Globus pallidus (tissue), 1 donor: ENCODE measurements at regions not wholly inside any gene's neighbourhood (a gene's known extent, or its start where the extent isn't known, plus 50 kb on each side); places are given as distances from the start of the nearest gene placed in this dataset.

ENCODE experiments used
- DNase-seq: peaks from one replicate; pipeline ENCODE4 v3.0.0-alpha.2; 2015; ENCODE audit warnings: low spot score

DNA sequence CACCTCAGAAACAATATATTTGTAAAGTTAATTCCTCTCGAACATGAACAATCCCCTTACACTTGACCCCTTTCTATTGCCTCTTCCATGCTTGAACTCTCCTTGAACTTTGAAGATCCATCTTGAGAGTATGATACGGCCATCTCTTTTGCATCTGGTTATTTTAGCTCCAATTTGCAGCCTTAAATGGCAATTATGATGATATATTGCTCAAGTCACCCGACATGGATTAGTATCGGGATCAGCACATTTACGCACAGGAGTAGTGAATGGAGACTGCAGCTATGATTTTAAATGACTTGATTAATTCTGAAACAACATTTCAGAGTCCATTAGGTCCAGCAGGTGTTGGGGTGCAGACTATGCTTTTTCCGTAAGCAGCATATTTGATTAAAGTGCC is 143.8 kb upstream of the PAQR3 start:
- no peak for DNase-seq

DNA sequence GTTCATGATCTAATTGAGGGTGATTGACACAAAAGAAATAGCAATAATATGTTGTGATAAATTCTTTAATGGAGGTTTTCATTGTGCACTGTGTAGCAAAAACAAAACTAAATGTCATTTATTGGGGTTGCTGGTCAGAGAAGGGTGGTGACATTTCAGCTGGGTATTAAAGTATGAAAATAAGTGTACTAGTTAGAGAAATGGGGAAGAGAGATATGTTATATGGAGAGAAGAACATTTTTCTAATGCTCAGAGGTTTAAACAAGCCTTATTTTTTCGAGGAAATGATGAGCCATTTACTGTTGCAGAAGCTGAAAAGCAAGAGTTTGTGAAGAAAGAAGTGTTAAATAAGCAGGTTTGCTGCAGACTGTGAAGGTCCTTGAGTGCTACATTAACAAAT is 142.7 kb upstream of the PAQR3 start:
- DNase-seq = no peak

DNA sequence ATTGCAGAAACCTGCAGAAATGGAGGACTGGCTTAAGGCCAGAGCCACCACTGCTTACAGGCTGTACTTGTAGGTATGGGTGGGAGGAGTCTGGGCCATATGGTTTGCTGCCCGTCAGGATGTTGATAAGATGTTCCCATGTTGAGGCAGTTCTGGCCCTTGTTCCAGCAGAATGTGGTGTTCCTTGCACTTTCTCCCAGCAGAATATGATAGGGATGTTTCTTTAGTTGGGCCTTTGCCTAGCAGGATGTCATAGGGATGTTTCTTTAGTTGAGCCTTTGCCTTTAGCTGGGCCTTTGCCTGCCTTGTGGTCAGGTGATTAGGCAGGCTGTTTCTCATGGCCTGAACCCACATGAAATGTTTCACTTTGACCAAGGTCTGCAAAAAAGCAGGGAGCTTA is 139.1 kb upstream of the PAQR3 start:
- no peak for DNase-seq

DNA sequence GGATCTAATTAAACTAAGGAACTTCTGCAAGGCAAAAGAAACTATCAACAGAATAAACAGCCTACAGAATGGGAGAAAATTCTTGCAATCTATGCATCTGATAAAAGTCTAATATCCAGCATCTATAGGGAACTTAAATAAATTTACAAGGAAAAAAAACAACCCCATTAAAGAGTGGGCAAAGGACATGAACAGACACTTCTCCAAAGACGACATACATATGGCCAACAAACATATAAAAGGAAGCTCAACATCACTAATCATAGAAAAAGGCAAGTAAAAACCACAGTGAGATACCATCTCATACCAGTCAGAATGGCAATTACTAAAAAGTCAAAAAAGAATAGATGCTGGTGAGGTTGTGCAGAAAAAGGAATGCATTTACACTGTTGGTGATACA is 134.8 kb upstream of the PAQR3 start:
- no peak for DNase-seq

DNA sequence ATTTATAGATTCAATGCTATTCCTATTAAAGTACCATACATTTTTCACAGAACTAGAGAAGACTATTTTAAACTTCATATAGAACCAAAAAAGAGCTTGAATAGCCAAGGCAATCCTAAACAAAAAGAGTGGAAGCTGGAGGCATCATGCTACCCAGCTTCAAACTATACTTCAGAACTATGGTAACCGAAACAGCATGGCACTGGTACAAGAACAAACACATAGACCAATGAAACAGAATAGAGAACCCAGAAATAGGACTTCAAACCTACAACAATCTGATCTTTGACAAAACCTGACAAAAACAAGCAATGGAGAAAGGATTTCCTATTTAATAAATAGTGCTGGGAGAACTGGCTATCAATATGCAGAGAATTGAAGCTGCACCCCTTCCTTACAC is 134.2 kb upstream of the PAQR3 start:
- DNase-seq = no peak

DNA sequence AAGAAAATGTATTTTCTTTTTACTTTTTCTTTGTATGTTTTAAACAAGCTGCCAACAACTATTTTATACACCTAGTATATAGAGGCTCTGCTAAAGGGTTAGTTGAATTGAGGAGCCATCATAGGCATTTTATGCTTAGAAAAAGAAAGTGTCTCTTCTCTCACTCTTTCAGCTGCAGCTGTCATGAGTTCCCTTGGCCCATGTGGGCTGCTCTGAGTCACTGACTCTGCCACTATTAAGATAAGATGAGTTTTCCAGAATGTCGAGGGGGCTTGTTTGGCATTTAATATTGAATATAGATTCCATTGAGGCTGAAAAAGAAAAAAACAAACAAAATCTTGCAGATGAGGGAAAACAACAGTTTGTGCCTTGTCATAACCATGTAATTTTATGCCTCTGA is 126.0 kb upstream of the PAQR3 start:
- DNase-seq = no peak

DNA sequence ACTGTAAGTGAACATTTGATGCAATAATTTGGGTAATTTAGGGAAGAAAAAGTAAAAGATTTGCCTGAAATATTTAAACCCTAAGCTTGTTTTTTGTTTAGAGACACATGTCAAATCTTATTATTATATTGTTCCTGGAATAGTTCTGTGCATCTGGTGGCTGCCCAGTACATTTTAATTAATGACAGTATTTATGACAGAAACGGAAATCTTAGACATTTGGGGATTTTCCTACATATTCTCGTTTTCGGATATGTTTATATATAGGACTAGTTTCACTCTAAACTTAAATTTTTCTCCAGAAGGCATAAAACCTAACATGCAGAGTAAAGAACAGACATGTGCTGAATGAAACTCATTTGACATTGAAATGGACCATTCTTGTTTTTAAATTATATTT is 125.6 kb upstream of the PAQR3 start:
- DNase-seq = no peak

DNA sequence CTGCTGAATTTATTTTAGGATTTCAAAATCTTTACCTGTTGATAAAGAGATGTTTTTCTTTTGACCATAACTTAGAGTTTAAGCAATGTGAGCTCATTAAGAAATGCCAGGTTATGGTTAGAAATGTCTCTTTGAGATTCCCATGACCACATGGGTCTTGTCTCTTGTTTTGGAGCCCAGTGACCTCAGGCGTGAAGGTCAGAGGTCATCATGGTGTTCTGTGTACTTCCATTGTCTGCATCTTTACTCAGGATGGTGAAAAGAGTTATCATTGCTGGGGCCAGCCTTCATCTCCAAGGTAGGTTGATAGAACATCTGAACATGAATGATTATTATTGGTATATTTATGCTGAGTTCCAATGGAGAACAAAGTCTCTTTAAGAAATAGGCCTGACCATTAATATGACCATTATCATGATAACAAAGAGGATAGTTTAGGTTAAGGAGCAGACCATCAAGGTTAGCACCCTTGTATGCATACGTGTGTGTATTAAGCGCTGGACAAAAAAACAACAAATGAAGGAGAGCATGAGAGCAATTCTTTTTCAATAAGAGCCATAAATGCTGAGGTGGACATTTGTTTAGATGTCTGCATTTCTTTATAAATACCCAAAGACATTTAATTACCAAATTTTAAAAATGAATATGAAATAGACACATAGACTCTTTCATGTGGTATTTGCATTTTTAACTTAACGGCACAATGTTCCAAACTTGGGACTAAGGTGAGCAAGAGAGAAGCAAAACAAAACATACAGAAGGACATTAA is 120.6 kb upstream of the PAQR3 start:
- no peak for DNase-seq

DNA sequence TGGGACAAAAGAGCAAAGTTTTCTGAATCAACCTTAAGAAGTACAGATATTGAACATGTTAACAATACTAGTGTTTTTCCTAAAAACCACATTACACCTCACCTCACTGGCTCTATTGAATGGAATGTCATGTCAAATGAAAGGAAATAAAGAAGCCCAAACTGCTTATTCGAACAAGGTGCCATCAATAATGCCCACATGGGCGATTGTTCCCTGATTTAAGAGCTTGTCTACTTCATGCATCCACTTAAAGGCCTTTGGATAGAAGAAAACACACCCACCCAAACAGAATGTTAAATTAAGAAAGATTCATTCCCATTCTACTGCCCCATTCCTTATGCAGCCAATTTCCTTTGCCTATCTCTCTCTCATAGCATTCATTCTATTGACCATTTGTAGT is 118.5 kb upstream of the PAQR3 start:
- DNase-seq = no peak

DNA sequence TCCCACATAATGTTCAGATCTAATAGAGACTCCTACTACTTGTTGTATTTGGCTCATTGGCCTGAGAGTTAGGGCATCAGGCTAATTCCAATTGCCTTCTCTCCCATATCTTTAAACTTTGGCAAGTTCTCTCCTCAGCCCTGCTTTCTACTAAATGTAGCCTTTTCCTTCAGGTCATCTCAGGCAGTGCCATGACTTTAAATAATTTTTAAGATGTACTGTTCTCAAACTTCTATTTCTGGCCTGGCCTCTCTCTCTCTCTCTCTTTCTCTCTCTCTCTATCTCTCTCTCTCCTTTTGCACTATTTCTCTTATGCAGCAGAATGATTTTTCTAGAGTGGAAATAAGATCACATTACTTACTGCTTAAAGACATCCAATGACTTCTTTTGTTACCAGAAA is 114.5 kb upstream of the PAQR3 start:
- DNase-seq = no peak

DNA sequence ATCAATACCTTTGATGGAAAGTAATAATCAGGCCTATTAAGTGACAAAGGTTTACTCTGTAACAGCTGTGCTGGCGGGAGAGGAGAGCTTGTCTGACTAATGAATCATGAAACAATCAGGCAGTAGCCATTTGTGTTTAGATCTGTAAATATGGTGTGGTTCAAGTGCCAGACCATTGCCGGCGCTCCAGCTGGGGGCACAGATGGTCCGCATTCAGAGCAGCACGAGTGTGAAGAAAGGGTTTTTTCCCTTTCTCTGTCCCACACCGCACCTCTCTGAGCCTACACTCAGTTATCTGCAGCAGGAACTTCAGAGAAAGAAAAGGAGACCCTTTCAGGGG is 111.3 kb upstream of the PAQR3 start:
- DNase-seq = no peak

DNA sequence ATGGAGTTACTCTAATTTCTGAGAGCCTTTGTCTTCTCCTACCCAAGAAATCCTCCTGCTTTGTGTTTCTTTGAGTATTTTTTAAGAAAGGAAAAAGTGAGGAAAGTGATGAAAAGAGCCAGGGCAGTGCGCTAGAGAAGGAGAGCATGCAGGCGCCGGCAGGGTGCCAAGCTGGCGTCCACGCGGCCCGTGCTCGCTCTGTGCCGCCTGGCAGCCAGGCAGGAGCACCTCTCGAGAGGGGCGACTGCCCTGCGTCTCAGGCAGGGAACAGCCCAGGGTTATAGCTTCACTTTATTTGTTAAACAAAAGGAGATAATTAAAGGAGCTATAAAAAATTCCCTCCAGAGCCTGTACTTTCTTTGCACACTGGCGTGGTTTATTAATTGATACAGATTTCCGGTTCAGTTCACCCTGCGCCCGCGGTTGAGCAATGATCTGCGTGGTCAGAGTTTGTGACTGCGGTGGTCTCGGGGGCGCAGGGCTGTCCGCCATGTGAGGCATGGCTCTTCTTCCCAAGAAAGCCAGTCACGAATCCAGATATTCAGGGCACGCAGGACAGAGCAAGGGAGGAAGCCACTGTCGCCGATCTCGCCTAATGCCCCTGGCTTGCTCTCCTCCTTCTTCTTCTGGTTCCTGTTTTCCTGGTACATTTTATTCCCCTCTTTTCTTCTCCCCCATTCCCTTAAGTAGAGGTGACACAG is 110.8 kb upstream of the PAQR3 start:
- no peak for DNase-seq

DNA sequence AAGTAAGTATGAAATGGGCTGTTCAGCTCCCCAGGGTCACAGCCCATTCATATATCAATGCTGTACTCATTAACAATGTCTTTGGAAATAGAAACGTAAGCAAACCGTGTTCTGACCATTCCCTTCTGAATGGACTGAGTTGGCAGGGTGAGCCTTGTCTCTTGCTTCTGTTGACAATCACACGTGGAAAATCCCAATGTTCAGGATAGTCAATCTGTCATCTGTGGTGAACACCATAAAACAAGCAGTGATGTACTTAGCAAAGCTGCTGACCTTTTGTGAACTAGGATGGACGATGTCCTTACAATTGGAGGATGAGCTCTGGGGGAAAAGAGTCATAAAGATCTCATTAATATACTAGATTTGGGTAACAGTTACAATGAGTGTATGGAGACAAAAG is 109.6 kb upstream of the PAQR3 start:
- no peak for DNase-seq

DNA sequence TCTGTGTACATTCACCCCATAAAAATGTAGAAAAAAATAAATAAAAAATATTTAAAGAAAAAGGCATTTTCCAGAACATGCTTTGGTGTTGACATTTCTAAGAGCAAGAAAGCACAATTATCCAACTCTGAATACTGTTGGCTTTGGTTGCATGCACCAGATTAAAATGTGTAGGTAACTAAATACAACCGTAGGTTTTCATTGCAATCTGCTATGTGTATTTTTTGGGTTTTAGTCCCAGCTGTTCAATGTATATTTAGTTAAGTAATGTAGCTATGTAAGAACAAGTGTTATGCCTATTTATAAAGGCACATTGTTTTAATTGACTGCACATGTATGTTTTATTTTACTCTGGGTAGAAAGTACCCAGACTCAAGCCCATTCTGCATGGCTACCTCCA is 108.1 kb upstream of the PAQR3 start:
- no peak for DNase-seq

DNA sequence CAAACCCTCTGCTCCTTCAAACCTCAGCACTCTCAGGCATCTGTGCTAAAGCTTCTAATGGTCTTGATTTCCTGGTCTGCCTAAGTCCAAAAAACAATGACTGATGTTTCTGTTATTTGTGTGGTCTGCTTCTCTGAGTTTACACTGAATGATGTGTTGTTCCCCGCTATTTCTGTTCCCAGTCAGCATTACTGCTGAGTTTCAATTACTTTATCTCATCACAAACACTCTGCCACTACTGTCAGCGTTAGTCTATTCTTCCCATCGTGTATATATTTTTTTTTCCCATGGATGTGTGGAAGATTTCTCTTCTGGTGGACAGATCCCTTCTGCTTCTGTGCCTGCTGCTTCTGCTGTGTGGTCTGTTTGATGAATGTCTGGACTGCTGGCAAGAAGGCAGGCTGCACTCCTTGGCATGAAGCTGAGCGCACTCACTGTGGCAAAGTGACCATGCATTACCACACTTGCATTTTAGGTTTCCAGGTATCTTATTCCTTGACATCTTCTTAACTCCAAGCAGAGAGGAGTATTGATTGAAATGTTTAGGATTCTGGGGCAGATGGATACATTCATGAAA is 106.9 kb upstream of the PAQR3 start:
- DNase-seq = no peak

DNA sequence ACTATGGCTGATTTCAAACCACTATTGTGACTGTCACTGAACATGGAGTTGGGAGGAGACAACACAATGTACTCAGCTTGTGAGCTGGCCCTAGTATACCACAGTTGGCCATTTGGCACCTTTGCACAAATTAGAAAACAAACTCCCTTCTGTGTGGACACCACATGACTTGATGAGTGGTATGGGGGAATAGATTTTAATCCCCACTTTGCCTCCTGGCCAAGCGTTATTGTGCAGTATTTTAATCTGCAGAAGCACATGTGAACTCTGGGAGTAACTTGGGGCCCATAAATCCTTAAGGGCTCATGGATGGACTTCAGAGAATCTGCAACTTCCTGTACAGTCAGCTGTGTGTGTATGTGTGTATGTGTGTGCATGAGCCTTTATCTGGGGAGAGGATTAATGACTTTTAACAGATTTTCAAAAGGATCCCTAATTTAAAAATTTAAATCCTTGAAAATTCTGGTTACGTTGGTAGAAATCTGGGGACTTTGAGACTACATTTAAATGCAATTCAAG is 105.0 kb upstream of the PAQR3 start:
- no peak for DNase-seq

DNA sequence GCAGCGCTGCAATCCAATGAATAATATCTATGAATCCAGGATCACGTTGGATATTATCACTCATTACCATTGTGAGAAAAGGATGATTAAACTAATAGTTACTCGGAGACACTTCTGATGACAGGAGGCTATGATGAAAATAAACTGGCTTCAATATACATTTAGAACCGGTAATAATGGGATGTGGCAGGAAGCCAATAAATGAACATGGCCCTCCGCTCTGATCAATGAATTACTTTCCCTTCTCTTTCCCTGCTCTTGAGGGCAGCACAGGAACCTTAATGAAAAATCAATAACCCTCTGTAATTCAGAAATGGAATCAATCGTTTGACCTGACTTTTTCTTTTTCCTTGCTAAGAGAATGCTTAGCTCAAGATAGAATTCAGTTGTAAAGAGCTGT is 103.9 kb upstream of the PAQR3 start:
- DNase-seq = no peak

DNA sequence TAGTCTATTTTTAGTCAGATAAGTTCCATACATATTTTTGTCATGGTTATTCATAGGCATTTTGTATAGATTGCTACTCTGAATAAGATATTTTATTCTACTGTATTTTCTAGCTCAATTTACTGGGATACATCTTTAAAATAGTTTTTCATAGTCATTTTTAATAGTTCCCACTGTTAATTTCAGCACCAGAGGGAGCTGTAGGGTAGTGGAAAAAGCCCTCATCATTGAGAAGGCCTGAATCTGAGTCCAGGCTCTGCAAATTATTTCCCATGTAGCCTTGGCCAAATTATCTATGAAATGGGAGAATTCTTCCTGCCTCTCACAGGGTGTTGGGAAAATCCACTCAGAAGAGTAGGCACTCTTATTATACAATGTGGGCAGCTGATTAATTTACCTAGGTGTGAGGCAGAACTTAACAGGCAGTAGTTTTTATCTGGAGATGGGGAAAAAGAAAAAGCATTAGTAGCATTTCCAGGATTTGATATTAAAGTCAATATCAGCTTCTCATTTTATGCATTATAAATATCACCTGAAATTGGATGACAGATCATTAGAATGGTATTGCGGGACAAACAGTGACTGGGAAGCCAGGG is 102.9 kb upstream of the PAQR3 start:
- no peak for DNase-seq

DNA sequence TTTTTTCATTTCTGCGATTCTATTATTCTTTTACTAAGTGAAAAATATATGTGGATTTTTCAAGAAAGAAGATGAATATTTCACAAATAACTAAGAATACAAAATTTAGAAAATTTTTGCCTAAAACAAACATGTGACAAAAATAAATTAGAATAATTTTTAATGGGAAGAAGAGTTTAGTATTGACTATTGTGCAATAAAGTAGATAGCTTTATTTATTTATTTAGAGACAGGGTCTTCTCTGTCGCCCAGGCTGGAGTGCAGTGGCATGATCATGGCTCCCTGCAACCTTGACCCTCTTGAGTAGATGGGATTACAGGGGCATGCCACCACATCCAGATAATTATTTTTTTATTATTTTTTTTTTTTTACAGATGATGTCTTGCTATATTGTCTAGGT is 95.3 kb upstream of the PAQR3 start:
- no peak for DNase-seq

DNA sequence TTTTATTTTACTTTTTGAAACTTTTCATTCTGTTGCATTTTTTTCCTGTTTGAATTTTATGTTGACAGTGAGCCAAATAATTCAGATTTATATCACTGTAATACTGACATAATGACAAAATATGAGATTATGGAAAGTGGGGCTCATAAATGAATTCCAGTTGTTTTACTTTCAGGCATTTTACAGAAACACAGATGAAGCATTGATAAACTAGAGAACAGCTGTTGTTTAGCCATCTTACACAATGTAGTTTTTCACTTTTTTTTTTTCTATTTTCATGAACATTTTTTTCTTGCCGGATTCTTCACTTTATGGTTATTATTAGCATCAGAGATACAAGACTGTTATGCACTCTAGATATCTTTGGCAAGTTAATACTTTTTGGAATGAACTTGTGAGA is 91.7 kb upstream of the PAQR3 start:
- DNase-seq = no peak

DNA sequence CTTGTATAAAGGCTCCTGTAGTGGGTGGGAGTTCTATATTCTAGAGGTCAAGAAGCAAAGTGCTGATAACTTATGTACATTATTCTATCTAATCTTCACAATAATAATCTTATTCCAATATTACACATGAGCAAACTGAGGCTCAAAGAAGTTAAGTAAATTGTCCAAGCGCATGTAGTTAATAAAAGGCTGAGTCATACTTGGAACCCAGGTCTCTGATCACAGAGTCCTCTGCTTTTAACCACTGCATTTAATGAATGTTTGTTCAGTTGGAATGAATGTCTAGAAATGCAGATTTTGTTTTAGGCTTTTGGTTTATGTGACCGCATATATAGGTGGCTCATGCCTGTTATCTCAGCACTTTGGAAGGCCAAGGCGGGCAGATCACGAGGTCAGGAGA is 88.4 kb upstream of the PAQR3 start:
- DNase-seq = no peak

DNA sequence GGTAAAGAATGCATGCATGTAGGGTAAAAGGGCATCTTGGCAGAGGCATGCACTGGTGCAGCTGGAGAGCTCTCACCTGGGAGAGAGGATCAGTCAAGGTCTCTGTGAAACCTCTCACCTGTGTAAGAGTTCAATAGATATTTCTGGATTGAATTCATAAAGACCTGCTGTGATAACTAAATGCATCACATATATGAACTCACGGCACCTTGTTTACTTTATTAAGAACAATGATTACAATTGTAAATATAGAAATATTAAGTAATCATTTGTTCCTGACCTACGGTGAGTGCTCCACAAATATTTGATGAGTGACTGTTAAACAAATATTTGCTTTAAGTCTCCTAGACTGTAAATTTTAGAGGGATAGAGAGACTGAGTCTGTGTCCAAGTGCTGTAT is 85.9 kb upstream of the PAQR3 start:
- DNase-seq = no peak
